Nephron (organoid): ENCODE measurements at regions not wholly inside any gene's neighbourhood (a gene's known extent, or its start where the extent isn't known, plus 50 kb on each side); places are given as distances from the start of the nearest gene placed in this dataset.
"Not testable (repeated sequence)": the region's sequence is repeated elsewhere in the genome, so short reads cannot be mapped to it uniquely, and the experiment has no call there.

Source experiments
- H3K27ac Mint-ChIP-seq, 3 experiments: 2 replicates each; pipeline ENCODE4 v1.8.0; 2020; ENCODE audit warnings: mixed read lengths in 3 of 3, mild to moderate bottlenecking in 2 of 3, moderate library complexity in 1 of 3
- H3K27me3 Mint-ChIP-seq: 2 replicates; pipeline ENCODE4 v1.8.0; 2021; ENCODE audit warnings: low read depth, mild to moderate bottlenecking, moderate library complexity, mixed read lengths
- H3K36me3 Mint-ChIP-seq: 2 replicates; pipeline ENCODE4 v1.8.0; 2020; ENCODE audit warnings: low read depth, mixed read lengths
- H3K4me1 Mint-ChIP-seq: 2 replicates; pipeline ENCODE4 v1.8.0; 2020; ENCODE audit warnings: mixed read lengths
- H3K4me3 Mint-ChIP-seq, 3 experiments: 2 replicates each; pipeline ENCODE4 v1.8.0; 2020; ENCODE audit warnings: mild to moderate bottlenecking in 3 of 3, mixed read lengths in 3 of 3, moderate library complexity in 2 of 3
- H3K9me3 Mint-ChIP-seq: 2 replicates; pipeline ENCODE4 v1.8.0; 2020; ENCODE audit warnings: mixed read lengths
- TF ChIP-seq, protein P1 (sequence below), 3 experiments: fragments of 200-600 bp; sonication (generic); IDR thresholded peaks; one replicate each; pipeline ENCODE4 v1.5.0; 2021; ENCODE audit warnings: antibody characterized with exemption in 3 of 3; ENCODE audit not compliant: unreplicated experiment in 3 of 3

DNA sequence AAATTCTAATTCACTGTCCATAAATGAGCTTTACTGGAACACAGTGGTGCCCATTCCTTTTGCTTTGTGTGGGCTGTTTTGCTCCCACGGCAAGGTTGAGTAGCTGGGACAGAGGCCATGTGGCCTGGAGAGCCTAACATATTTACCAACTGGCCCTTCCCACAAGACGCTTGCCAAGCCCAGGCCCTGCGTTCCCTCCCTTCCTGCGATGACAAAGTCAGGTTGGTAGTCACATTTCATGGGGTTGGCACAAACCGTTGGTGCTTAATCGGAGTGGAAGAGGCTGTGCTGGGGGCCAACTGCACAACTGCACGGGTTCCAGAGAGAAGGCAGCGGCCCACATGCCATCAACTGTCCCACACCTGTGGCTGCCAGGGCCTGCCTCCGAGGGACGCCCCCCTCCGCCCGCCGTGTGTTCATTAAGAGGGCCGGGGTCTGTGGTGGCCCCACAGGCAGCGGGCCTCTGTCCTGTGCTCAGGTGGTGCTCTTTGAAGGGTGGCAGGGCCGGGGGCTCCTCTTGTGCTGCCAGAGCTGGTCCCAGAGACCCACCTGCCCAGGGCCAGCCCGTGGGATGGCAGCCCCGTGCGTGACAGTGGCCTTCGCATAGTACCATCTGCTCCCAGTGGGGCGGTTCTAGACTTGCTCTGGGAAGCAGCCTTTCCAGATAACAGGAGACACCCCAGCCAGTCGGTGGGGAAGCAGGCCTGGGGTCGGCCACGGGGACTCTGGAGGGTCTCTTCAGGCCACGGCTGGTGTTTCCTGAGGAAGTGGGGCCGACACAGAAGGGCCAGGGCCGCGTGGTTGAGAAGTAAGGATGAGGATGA, 81.5 kb upstream of the CLDN5 start:
- no peak overlapping the region for H3K27ac Mint-ChIP-seq
- peaks cover 33% of the 10 kb centered on the region for H3K27me3 Mint-ChIP-seq
- TF ChIP-seq, protein P1, sequence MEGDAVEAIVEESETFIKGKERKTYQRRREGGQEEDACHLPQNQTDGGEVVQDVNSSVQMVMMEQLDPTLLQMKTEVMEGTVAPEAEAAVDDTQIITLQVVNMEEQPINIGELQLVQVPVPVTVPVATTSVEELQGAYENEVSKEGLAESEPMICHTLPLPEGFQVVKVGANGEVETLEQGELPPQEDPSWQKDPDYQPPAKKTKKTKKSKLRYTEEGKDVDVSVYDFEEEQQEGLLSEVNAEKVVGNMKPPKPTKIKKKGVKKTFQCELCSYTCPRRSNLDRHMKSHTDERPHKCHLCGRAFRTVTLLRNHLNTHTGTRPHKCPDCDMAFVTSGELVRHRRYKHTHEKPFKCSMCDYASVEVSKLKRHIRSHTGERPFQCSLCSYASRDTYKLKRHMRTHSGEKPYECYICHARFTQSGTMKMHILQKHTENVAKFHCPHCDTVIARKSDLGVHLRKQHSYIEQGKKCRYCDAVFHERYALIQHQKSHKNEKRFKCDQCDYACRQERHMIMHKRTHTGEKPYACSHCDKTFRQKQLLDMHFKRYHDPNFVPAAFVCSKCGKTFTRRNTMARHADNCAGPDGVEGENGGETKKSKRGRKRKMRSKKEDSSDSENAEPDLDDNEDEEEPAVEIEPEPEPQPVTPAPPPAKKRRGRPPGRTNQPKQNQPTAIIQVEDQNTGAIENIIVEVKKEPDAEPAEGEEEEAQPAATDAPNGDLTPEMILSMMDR (IDR thresholded peaks at IDR 0.05; ENCODE audit: unreplicated experiment in 3 of 3), result no peak
- peaks cover 6% of the 10 kb centered on the region for H3K4me1 Mint-ChIP-seq
- no peaks in the 10 kb centered on the region for H3K9me3 Mint-ChIP-seq
- H3K36me3 Mint-ChIP-seq, result no peaks in the 10 kb centered on the region
- no peak overlapping the region for H3K4me3 Mint-ChIP-seq

DNA sequence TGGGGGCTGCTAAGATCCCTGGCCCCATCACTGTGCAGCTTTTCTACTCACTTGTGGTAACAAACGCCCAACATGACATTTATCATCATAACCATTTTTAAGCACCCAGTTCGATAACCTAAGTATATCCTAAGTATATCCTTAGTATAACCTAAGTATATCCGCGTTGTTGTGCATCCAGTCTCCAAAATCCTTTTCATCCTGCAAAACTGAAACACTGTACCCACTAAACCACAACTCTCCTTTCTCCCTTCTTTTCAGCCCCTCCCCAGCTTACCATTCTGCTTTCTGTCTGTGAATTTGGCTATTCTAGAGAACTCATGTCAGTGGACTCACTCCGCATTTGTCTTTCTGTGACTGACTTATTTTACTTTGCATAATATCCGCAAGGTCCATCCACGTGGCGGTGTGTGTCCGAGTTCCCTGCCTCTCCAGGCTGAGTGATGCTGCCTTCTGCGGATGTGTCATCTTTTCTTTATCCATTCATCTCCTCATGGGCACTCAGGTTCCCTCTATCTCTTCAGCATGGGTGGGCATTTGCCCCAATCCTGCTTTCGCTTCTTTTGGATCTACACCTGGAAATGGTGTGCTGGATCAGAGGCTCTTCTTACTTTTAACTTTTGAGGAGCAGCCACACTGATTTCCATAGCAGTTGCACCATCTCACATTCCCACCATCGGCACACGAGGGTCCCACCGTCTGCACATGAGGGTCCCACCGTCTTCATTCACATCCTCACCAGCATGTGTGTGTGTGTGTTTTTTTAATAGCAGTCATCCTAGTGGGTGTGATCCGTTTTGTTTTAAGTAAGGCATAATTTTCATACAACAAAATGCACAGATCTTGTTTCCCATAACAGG, 82.4 kb upstream of the CLDN5 start:
- Mint-ChIP-seq H3K4me3 (no peak overlapping the region), H3K36me3 (no peaks in the 10 kb centered on the region), H3K27ac (no peak overlapping the region), H3K27me3 (peaks cover 35% of the 10 kb centered on the region), H3K4me1 (peaks cover 6% of the 10 kb centered on the region), H3K9me3 (no peaks in the 10 kb centered on the region)
- TF ChIP-seq, protein P1 (IDR thresholded peaks at IDR 0.05; ENCODE audit: unreplicated experiment in 3 of 3), result no peak

- Mint-ChIP-seq H3K4me3 (no peak overlapping the region), H3K27me3 (peaks cover 35% of the 10 kb centered on the region), H3K36me3 (no peaks in the 10 kb centered on the region), H3K9me3 (no peaks in the 10 kb centered on the region), H3K4me1 (peaks cover 6% of the 10 kb centered on the region), H3K27ac (no peak overlapping the region)
- TF ChIP-seq, protein P1 (IDR thresholded peaks at IDR 0.05; ENCODE audit: unreplicated experiment in 3 of 3), result no peak
These were observed 83.2 kb upstream of the CLDN5 start for GRCh38 chr22:19607192-19608002.

DNA sequence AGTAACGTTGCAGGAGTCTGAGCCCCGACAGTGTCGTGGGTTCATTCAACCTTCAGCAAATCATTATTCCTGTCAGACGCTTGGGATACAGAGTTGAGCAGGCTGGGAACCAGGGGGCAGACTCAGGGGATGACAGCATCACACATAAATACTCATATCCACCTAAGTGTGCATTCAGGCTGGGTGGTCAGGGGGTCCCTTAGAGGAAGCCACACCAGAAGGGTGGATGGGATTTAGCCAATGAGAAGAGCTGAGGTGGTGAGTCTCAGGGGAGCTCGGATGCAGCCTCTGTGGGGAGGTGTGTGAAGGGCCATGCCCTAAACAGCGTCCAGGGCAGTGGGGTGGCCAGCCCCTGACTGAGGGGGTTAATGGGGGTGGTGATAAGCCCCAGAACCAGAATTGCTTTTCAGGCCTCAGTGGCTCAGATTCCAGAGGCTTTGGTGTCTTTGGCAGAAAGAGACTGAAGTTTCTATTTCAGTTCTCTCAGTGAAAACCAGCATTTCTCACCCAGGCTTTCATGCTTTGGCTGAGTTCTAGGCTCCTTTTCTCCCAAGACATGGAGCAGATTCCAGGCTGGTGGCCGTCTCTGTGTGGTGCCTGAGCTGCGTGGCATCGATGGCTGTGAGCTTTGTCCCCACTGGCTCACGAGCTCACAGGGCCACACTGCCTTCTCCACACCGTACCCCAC, 83.9 kb upstream of the CLDN5 start:
- H3K27me3 Mint-ChIP-seq, result peaks cover 35% of the 10 kb centered on the region
- TF ChIP-seq, protein P1 (IDR thresholded peaks at IDR 0.05; ENCODE audit: unreplicated experiment in 3 of 3), result no peak
- no peaks in the 10 kb centered on the region for H3K9me3 Mint-ChIP-seq
- no peak overlapping the region for H3K27ac Mint-ChIP-seq
- H3K36me3 Mint-ChIP-seq, result no peaks in the 10 kb centered on the region
- H3K4me1 Mint-ChIP-seq, result peaks cover 6% of the 10 kb centered on the region
- no peak overlapping the region for H3K4me3 Mint-ChIP-seq

DNA sequence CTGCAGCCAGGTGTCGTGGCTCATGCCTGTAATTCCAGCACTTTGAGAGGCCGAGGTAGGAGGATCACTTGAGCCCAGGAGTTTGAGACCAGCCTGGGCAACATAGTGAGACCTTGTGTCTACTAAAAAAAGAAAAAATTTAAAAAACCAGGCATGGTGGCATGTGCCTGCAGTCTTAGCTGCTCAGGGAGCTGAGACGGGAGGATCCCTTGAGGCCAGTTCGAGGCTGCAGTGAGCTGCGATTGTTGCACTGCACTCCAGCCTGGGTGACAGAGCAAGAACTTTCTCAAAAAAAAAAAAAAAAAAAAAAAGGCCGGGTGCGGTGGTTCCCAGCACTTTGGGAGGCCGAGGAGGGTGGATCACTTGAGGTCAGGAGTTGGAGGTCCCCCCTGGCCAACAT, 85.5 kb upstream of the CLDN5 start:
- not testable (repeated sequence) for H3K27ac Mint-ChIP-seq, H3K4me1 Mint-ChIP-seq, H3K9me3 Mint-ChIP-seq, H3K4me3 Mint-ChIP-seq, H3K36me3 Mint-ChIP-seq
- H3K27me3 Mint-ChIP-seq, result peaks cover 37% of the 10 kb centered on the region
